ENCODE measurements at regions not wholly inside any gene's neighbourhood (a gene's known extent, or its start where the extent isn't known, plus 50 kb on each side); places are given as distances from the start of the nearest gene placed in this dataset.
A peak's percentile ranks its signal among the peaks of the same experiment; 100 is the strongest.

GRCh38 chr1:11357276-11357675, 84.3 kb downstream of the UBIAD1 start:
- H3K27ac Mint-ChIP-seq, result no peak overlapping the region
- peaks cover 4% of the 10 kb centered on the region for H3K36me3 Mint-ChIP-seq
- peaks cover 58% of the 10 kb centered on the region for H3K27me3 Mint-ChIP-seq
- CTCF ChIA-PET, result no interaction called here
- H3K9me3 Mint-ChIP-seq, result peaks cover 7% of the 10 kb centered on the region
- no peak for DNase-seq
- H3K4me3 Mint-ChIP-seq, result no peak overlapping the region
- H3K4me1 Mint-ChIP-seq, result peaks cover 29% of the 10 kb centered on the region

- CTCF ChIA-PET, result no interaction called here
- Mint-ChIP-seq H3K27me3 (peaks cover 58% of the 10 kb centered on the region), H3K27ac (no peak overlapping the region), H3K36me3 (peaks cover 1% of the 10 kb centered on the region), H3K4me1 (peaks cover 19% of the 10 kb centered on the region), H3K9me3 (peaks cover 7% of the 10 kb centered on the region), H3K4me3 (no peak overlapping the region)
- no peak for DNase-seq
These were observed 86.0 kb downstream of the UBIAD1 start for GRCh38 chr1:11358984-11359383.

GRCh38 chr1:11362547-11363021, 89.6 kb downstream of the UBIAD1 start:
- H3K36me3 Mint-ChIP-seq, result no peaks in the 10 kb centered on the region
- CTCF ChIA-PET, result interaction anchor here (0.6 to 2.1 kb wide), 3 partner anchors 121 to 324 kb away, joined by 4 to 5 read pairs (median 5); no protein-coding TSS in a partner anchor
- no peak for DNase-seq
- H3K27ac Mint-ChIP-seq, result no peak overlapping the region
- no peaks in the 10 kb centered on the region for H3K9me3 Mint-ChIP-seq
- H3K4me1 Mint-ChIP-seq, result peaks cover 26% of the 10 kb centered on the region
- H3K27me3 Mint-ChIP-seq, result peaks cover 27% of the 10 kb centered on the region
- H3K4me3 Mint-ChIP-seq, result no peak overlapping the region

- no peak overlapping the region for H3K4me3 Mint-ChIP-seq
- H3K27me3 Mint-ChIP-seq, result peaks cover 20% of the 10 kb centered on the region
- DNase-seq, result no peak
- no peak overlapping the region for H3K27ac Mint-ChIP-seq
- CTCF ChIA-PET, result interaction anchor here (0.6 to 1.8 kb wide), 16 partner anchors 9 to 860 kb away, joined by 3 to 13 read pairs (median 3); partner anchors contain the start of gene MTOR
- H3K9me3 Mint-ChIP-seq, result no peaks in the 10 kb centered on the region
- peaks cover 26% of the 10 kb centered on the region for H3K4me1 Mint-ChIP-seq
- no peaks in the 10 kb centered on the region for H3K36me3 Mint-ChIP-seq
These were observed 91.2 kb downstream of the UBIAD1 start for GRCh38 chr1:11364170-11364569.

GRCh38 chr1:11365744-11366387, 92.9 kb downstream of the UBIAD1 start:
- Mint-ChIP-seq H3K27ac (no peak overlapping the region), H3K4me1 (peaks cover 24% of the 10 kb centered on the region), H3K36me3 (no peaks in the 10 kb centered on the region), H3K9me3 (no peaks in the 10 kb centered on the region), H3K4me3 (no peak overlapping the region), H3K27me3 (peaks cover 20% of the 10 kb centered on the region)
- CTCF ChIA-PET, result no interaction called here
- DNase-seq, result no peak

- no peak for DNase-seq
- CTCF ChIA-PET, result interaction anchor here (1.1 kb wide), 1 partner anchor 9 kb away, joined by 4 read pairs; no protein-coding TSS in a partner anchor
- Mint-ChIP-seq H3K27me3 (peaks cover 63% of the 10 kb centered on the region), H3K9me3 (peaks cover 5% of the 10 kb centered on the region), H3K4me3 (no peak overlapping the region), H3K4me1 (peaks cover 19% of the 10 kb centered on the region), H3K27ac (peak overlapping the region; percentile 19), H3K36me3 (peaks cover 3% of the 10 kb centered on the region)
These were observed 100.3 kb downstream of the UBIAD1 start for GRCh38 chr1:11373029-11373894.

- H3K27ac Mint-ChIP-seq, result peak overlapping the region; percentile 75
- H3K9me3 Mint-ChIP-seq, result peaks cover 5% of the 10 kb centered on the region
- peaks cover 61% of the 10 kb centered on the region for H3K27me3 Mint-ChIP-seq
- H3K4me1 Mint-ChIP-seq, result peaks cover 19% of the 10 kb centered on the region
- peaks cover 3% of the 10 kb centered on the region for H3K36me3 Mint-ChIP-seq
- CTCF ChIA-PET, result no interaction called here
- DNase-seq, result peak; percentile 35
- no peak overlapping the region for H3K4me3 Mint-ChIP-seq
These were observed 101.1 kb downstream of the UBIAD1 start for GRCh38 chr1:11373895-11374747.

- Mint-ChIP-seq H3K36me3 (peaks cover 3% of the 10 kb centered on the region), H3K27me3 (peaks cover 59% of the 10 kb centered on the region), H3K4me1 (peaks cover 19% of the 10 kb centered on the region), H3K27ac (peak overlapping the region; percentile 75), H3K4me3 (no peak overlapping the region), H3K9me3 (peaks cover 5% of the 10 kb centered on the region)
- CTCF ChIA-PET, result no interaction called here
- no peak for DNase-seq
These were observed 101.7 kb downstream of the UBIAD1 start for GRCh38 chr1:11374748-11375110.

- DNase-seq, result no peak
- CTCF ChIA-PET, result no interaction called here
- H3K4me3 Mint-ChIP-seq, result no peak overlapping the region
- peaks cover 46% of the 10 kb centered on the region for H3K27me3 Mint-ChIP-seq
- peaks cover 7% of the 10 kb centered on the region for H3K36me3 Mint-ChIP-seq
- H3K27ac Mint-ChIP-seq, result peak overlapping the region; percentile 29
- H3K4me1 Mint-ChIP-seq, result peaks cover 22% of the 10 kb centered on the region
- H3K9me3 Mint-ChIP-seq, result peaks cover 12% of the 10 kb centered on the region
These were observed 101.9 kb upstream of the DISP3 start for GRCh38 chr1:11377001-11377583.

GRCh38 chr1:11377954-11378353, 101.0 kb upstream of the DISP3 start:
- peaks cover 13% of the 10 kb centered on the region for H3K9me3 Mint-ChIP-seq
- H3K27ac Mint-ChIP-seq, result no peak overlapping the region
- H3K36me3 Mint-ChIP-seq, result peaks cover 8% of the 10 kb centered on the region
- peaks cover 27% of the 10 kb centered on the region for H3K4me1 Mint-ChIP-seq
- CTCF ChIA-PET, result no interaction called here
- no peak overlapping the region for H3K4me3 Mint-ChIP-seq
- DNase-seq, result no peak
- H3K27me3 Mint-ChIP-seq, result peaks cover 46% of the 10 kb centered on the region

GRCh38 chr1:11379851-11380250, 99.1 kb upstream of the DISP3 start:
- no peak for DNase-seq
- Mint-ChIP-seq H3K4me3 (no peak overlapping the region), H3K27me3 (peaks cover 41% of the 10 kb centered on the region), H3K36me3 (peaks cover 10% of the 10 kb centered on the region), H3K4me1 (peaks cover 29% of the 10 kb centered on the region), H3K27ac (no peak overlapping the region), H3K9me3 (peaks cover 11% of the 10 kb centered on the region)
- CTCF ChIA-PET, result interaction anchor here (1.0 kb wide), 1 partner anchor 348 kb away, joined by 4 read pairs; no protein-coding TSS in a partner anchor

GRCh38 chr1:11380500-11380899, 98.5 kb upstream of the DISP3 start:
- CTCF ChIA-PET, result interaction anchor here (1.0 kb wide), 1 partner anchor 349 kb away, joined by 4 read pairs; no protein-coding TSS in a partner anchor
- peaks cover 41% of the 10 kb centered on the region for H3K27me3 Mint-ChIP-seq
- no peak for DNase-seq
- H3K4me1 Mint-ChIP-seq, result peaks cover 33% of the 10 kb centered on the region
- H3K4me3 Mint-ChIP-seq, result no peak overlapping the region
- no peak overlapping the region for H3K27ac Mint-ChIP-seq
- H3K36me3 Mint-ChIP-seq, result peaks cover 10% of the 10 kb centered on the region
- H3K9me3 Mint-ChIP-seq, result peaks cover 11% of the 10 kb centered on the region

GRCh38 chr1:11383553-11384169, 95.3 kb upstream of the DISP3 start:
- peak; percentile 43 for DNase-seq
- peak overlapping the region; percentile 30 for H3K4me3 Mint-ChIP-seq
- peaks cover 10% of the 10 kb centered on the region for H3K36me3 Mint-ChIP-seq
- H3K27ac Mint-ChIP-seq, result peak overlapping the region; percentile 83
- CTCF ChIA-PET, result interaction anchor here (1.1 kb wide), 1 partner anchor 19 kb away, joined by 3 read pairs; no protein-coding TSS in a partner anchor
- peaks cover 48% of the 10 kb centered on the region for H3K4me1 Mint-ChIP-seq
- H3K27me3 Mint-ChIP-seq, result peaks cover 49% of the 10 kb centered on the region
- peaks cover 11% of the 10 kb centered on the region for H3K9me3 Mint-ChIP-seq
